ENCODE measurements at regions not wholly inside any gene's neighbourhood (a gene's known extent, or its start where the extent isn't known, plus 50 kb on each side); places are given as distances from the start of the nearest gene placed in this dataset.

DNA sequence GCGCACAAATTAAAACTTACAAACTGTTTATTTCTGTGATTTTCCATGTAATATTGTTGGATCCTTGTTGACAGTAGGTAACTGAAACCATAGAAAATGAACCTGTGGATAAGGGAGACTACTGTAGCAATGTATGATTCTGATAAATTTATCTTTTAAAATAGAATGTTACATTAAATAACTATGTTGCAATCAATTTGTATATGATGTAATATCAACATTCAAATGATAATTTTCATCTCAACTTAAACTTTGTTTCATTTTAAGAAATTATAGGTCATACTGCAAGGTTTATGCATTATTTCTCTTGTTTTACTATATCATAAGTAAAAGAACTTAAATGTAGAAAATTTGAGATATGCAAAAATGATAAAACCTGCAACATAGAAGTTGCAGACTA is 718.0 kb upstream of the MBL2 start:
- Histone ChIP-seq H3K9me2 (ENCODE audit: insufficient read depth) (no peaks in the 10 kb centered on the region), H3K27me3 (ENCODE audit: insufficient read depth, low read length) (no peaks in the 10 kb centered on the region), H3K79me2 (ENCODE audit: insufficient read depth, low read length) (no peaks in the 10 kb centered on the region), H3K4me1 (ENCODE audit: control insufficient read depth in 1 of 2, insufficient read depth in 2 of 2, low read length in 2 of 2) (no peaks in the 10 kb centered on the region), H2AFZ (ENCODE audit: low read depth, low read length, poor library complexity, severe bottlenecking) (no peak overlapping the region), H4K20me1 (ENCODE audit: insufficient read depth) (no peaks in the 10 kb centered on the region), H3K36me3 (ENCODE audit: control insufficient read depth in 1 of 2, insufficient read depth in 2 of 2, low read length in 2 of 2) (no peaks in the 10 kb centered on the region), H3K4me2 (ENCODE audit: low read length) (no peak overlapping the region), H3K27ac (ENCODE audit: low read depth, low read length) (no peak overlapping the region), H3K9ac (ENCODE audit: low read length) (no peak overlapping the region), H3K9me3 (ENCODE audit: control insufficient read depth in 1 of 2, insufficient read depth in 1 of 2, low read depth in 1 of 2, low read length in 2 of 2) (peaks cover 12% of the 10 kb centered on the region in 2 experiments; a peak in 2 of 4 replicates), H3K4me3 (replicated peaks in 1 of 2; ENCODE audit: low read depth in 1 of 2, low read length in 2 of 2) (no peak overlapping the region)
- ATAC-seq (no peak), DNase-seq (ENCODE audit: low read depth, low spot score) (no peak)
- ChIA-PET CTCF (no interaction called here), RAD21 (ENCODE audit: low non-redundant PET in 1 of 2, low total read pairs in 2 of 2, uncharacterized antibody in 2 of 2, unreplicated experiment in 2 of 2) (no interaction called here), POLR2A (no interaction called here)
- TF ChIP-seq FOSL1 (IDR thresholded peaks at IDR 0.05; ENCODE audit: low read depth) (no peak), REST (IDR thresholded peaks at IDR 0.05; ENCODE audit: low read depth) (no peak), CTCF (IDR thresholded peaks at IDR 0.05 in 2 of 3, conservative IDR thresholded peaks at IDR 0.05 in 1 of 3; ENCODE audit: borderline replicate concordance in 1 of 3, insufficient read depth in 1 of 3, low read depth in 2 of 3, low read length in 2 of 3) (no peak), YY1 (IDR thresholded peaks at IDR 0.05; ENCODE audit: extremely low read depth, insufficient replicate concordance, low read depth, low read length) (no peak), TCF7L2 (IDR thresholded peaks at IDR 0.05; ENCODE audit: borderline replicate concordance, extremely low read depth, insufficient read depth, insufficient read length) (no peak), CEBPB (IDR thresholded peaks at IDR 0.05; ENCODE audit: low read depth) (no peak), EZH2 (IDR thresholded peaks at IDR 0.05) (no peak), POLR2AphosphoS5 (IDR thresholded peaks at IDR 0.05; ENCODE audit: low read depth, low read length) (no peak), RAD21 (IDR thresholded peaks at IDR 0.05; ENCODE audit: low read depth) (no peak), ZBTB33 (IDR thresholded peaks at IDR 0.05; ENCODE audit: extremely low read depth, insufficient replicate concordance, low read length) (no peak), EGR1 (IDR thresholded peaks at IDR 0.05; ENCODE audit: low read depth) (no peak), POLR2A (IDR thresholded peaks at IDR 0.05; ENCODE audit: borderline replicate concordance, extremely low read depth, insufficient read depth, insufficient read length) (no peak)
- TF ChIP-seq, protein P1, sequence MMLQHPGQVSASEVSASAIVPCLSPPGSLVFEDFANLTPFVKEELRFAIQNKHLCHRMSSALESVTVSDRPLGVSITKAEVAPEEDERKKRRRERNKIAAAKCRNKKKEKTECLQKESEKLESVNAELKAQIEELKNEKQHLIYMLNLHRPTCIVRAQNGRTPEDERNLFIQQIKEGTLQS (IDR thresholded peaks at IDR 0.05), result no peak
- no TSS peak for BruUV-seq (replicated peaks)
- intact Hi-C loops (cut with micrococcal nuclease), result no loop called here
